SK-N-SH treated with all-trans-retinoic acid at 6 μM for 48 hours (cell line): ENCODE measurements at regions not wholly inside any gene's neighbourhood (a gene's known extent, or its start where the extent isn't known, plus 50 kb on each side); places are given as distances from the start of the nearest gene placed in this dataset.

Experiments used
- ESRRG ChIP-seq: fragments of 250-450 bp; sonication (Bioruptor Pico); IDR thresholded peaks from 2 replicates; pipeline ENCODE4 v1.6.1; 2021; ENCODE audit warnings: mild to moderate bottlenecking
- GLIS3 ChIP-seq: fragments of 250-450 bp; sonication (Bioruptor Pico); IDR thresholded peaks from 2 replicates; pipeline ENCODE4 v1.5.0; 2020; ENCODE audit warnings: mild to moderate bottlenecking, moderate library complexity
- ISL1 ChIP-seq: fragments of 250-450 bp; sonication (Bioruptor Pico); IDR thresholded peaks from 2 replicates; pipeline ENCODE4 v2.1.2; 2022; ENCODE audit warnings: mild to moderate bottlenecking, moderate library complexity
- OSR1 ChIP-seq: fragments of 250-450 bp; sonication (Bioruptor Pico); IDR thresholded peaks from 2 replicates; pipeline ENCODE4 v1.8.0; 2022; ENCODE audit warnings: moderate library complexity, mild to moderate bottlenecking, inconsistent platforms
- RARB ChIP-seq: fragments of 250-450 bp; sonication (Bioruptor Pico); IDR thresholded peaks from 2 replicates; pipeline ENCODE4 v1.8.0; 2021; ENCODE audit warnings: mild to moderate bottlenecking, moderate library complexity
- TCF4 ChIP-seq: fragments of 250-450 bp; sonication (Bioruptor Pico); IDR thresholded peaks from 2 replicates; pipeline ENCODE4 v1.8.0; 2021; ENCODE audit warnings: mild to moderate bottlenecking, moderate library complexity, borderline replicate concordance
- ZC3H10 ChIP-seq: fragments of 250-450 bp; sonication (Bioruptor Pico); IDR thresholded peaks from 2 replicates; pipeline ENCODE4 v1.5.1; 2021; ENCODE audit warnings: mild to moderate bottlenecking, moderate library complexity
- ZNF565 ChIP-seq: fragments of 450-650 bp; formaldehyde crosslinking; conservative IDR thresholded peaks from 2 replicates; pipeline ENCODE4 v1.5.0; 2020; ENCODE audit warnings: low read depth, mild to moderate bottlenecking, moderate library complexity
- TF ChIP-seq, protein P1 (sequence below): fragments of 250-450 bp; sonication (Bioruptor Pico); IDR thresholded peaks from 2 replicates; pipeline ENCODE4 v1.8.0; 2020; ENCODE audit warnings: mild to moderate bottlenecking, moderate library complexity, borderline replicate concordance

DNA sequence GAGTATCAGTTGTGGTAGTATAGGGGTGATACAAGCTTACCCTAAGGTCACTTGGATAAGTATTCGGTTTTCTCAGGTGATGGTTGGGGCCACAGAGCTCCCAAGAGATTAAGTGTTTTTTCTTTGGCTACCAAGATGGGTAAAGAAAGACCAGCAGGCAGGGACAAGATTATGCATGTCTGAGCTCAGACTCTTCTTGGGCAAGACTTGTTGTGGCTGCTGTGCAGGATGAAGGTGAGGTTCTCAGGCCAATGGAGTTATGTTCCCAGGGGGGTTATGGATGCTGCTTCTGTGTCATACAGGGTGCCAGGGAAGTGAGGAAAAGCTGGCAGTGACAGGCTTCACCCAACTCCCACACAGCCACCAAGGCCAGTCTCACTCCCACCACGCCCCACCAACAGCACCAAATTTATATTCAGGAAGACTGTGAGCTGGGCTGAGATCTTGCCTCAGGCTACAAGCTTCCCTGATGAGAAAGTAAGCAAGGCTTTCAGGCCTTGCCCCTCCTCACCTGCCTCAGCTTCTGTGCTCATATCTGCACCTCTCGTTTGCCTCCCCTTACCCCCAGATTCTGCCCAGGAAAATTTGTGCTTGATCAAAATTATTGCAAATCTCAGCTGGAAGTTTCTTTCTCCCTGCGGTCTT, 511.8 kb upstream of the SLITRK1 start:
- TF ChIP-seq TCF4, result no peak
- no peak for TF ChIP-seq ESRRG (CRISPR knock-in tag)
- no peak for TF ChIP-seq GLIS3 (CRISPR knock-in tag)
- TF ChIP-seq RARB, result no peak
- TF ChIP-seq, protein P1, sequence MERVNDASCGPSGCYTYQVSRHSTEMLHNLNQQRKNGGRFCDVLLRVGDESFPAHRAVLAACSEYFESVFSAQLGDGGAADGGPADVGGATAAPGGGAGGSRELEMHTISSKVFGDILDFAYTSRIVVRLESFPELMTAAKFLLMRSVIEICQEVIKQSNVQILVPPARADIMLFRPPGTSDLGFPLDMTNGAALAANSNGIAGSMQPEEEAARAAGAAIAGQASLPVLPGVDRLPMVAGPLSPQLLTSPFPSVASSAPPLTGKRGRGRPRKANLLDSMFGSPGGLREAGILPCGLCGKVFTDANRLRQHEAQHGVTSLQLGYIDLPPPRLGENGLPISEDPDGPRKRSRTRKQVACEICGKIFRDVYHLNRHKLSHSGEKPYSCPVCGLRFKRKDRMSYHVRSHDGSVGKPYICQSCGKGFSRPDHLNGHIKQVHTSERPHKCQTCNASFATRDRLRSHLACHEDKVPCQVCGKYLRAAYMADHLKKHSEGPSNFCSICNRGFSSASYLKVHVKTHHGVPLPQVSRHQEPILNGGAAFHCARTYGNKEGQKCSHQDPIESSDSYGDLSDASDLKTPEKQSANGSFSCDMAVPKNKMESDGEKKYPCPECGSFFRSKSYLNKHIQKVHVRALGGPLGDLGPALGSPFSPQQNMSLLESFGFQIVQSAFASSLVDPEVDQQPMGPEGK (CRISPR knock-in tag), result no peak
- no peak for TF ChIP-seq ISL1
- TF ChIP-seq ZC3H10 (CRISPR knock-in tag), result no peak
- no peak for TF ChIP-seq OSR1 (CRISPR knock-in tag)
- TF ChIP-seq ZNF565 (CRISPR knock-in tag), result no peak
